GM12878 (cell line): ENCODE measurements at regions not wholly inside any gene's neighbourhood (a gene's known extent, or its start where the extent isn't known, plus 50 kb on each side); places are given as distances from the start of the nearest gene placed in this dataset.

ENCODE experiments used
- ATAC-seq: fragments of 200-7000 bp; cut with Tn5 transposase; 3 replicates; pipeline ENCODE4 v1.9.1; 2020; ENCODE audit warnings: mild to moderate bottlenecking, moderate library complexity
- BruUV-seq: library from RNA; stranded (reverse); fragments of 400-500 nt; replicated peaks from 2 replicates; lab custom pipeline; 2021; lab: Mats Ljungman, UMichigan
- CTCF ChIA-PET: fragments of 300-600 bp; sonication (Branson Sonifier 250); formaldehyde crosslinking; extraction: SDS; loops from one replicate; lab custom pipeline; 2021; ENCODE audit warnings: inconsistent platforms; lab: Yijun Ruan, JAX
- POLR2A ChIA-PET: fragments of 350-600 bp; formaldehyde crosslinking; extraction: SDS; loops from one replicate; lab custom pipeline; 2021; ENCODE audit warnings: inconsistent platforms; lab: Charles Lee
- RAD21 ChIA-PET: fragments of 300-600 bp; sonication (Branson Sonifier 250); formaldehyde crosslinking; loops from one replicate; lab custom pipeline; 2023; ENCODE audit warnings: antibody characterized with exemption; ENCODE audit not compliant: unreplicated experiment; lab: Charles Lee
- SMC1A ChIA-PET: fragments of 300-600 bp; sonication (Branson Sonifier 250); formaldehyde crosslinking; loops from one replicate; lab custom pipeline; 2023; ENCODE audit not compliant: unreplicated experiment, uncharacterized antibody; lab: Charles Lee
- DNase-seq: peaks from one replicate; pipeline ENCODE4 v3.0.0-alpha.2; 2011; ENCODE audit warnings: low read depth, low spot score
- FAIRE-seq: peaks from 3 replicates; lab custom pipeline; 2011; peaks lifted over from hg19 to GRCh38; lab: Jason Lieb, UNC
- H2AFZ ChIP-seq: 2 replicates; pipeline ENCODE4 v1.6.0; 2011; ENCODE audit warnings: low read depth, low read length, control low read depth; ENCODE audit not compliant: control insufficient read depth
- H3K27ac ChIP-seq: 2 replicates; pipeline ENCODE4 v1.5.1; 2011; ENCODE audit warnings: control low read depth; ENCODE audit not compliant: control insufficient read depth, insufficient read depth
- H3K27me3 ChIP-seq, 2 experiments: replicated peaks in 1 of 2; 2 replicates each; pipeline versions ENCODE4 v1.6.0 to v1.6.1; 2011; ENCODE audit warnings: low read length in 1 of 2; ENCODE audit not compliant: control insufficient read depth in 2 of 2, insufficient read depth in 2 of 2
- H3K36me3 ChIP-seq, 2 experiments: 2 replicates each; pipeline ENCODE4 v1.5.1; 2011; ENCODE audit warnings: low read length in 1 of 2; ENCODE audit not compliant: control insufficient read depth in 2 of 2, insufficient read depth in 2 of 2
- H3K4me1 ChIP-seq: 2 replicates; pipeline ENCODE4 v1.6.1; 2011; ENCODE audit warnings: mild to moderate bottlenecking, low read length, moderate library complexity, mixed read lengths; ENCODE audit not compliant: control insufficient read depth, insufficient read depth
- H3K4me2 ChIP-seq: 2 replicates; pipeline ENCODE4 v1.6.0; 2011; ENCODE audit warnings: control low read depth; ENCODE audit not compliant: control insufficient read depth, insufficient read depth
- H3K4me3 ChIP-seq: fragments of 200-600 bp; sonication (generic); 2 replicates; pipeline ENCODE4 v1.5.1; 2016
- H3K79me2 ChIP-seq: 2 replicates; pipeline ENCODE4 v1.6.0; 2011; ENCODE audit warnings: low read length; ENCODE audit not compliant: control insufficient read depth, insufficient read depth
- H3K9ac ChIP-seq: 2 replicates; pipeline ENCODE4 v1.8.0; 2011; ENCODE audit warnings: low read length, control low read depth, mixed read lengths; ENCODE audit not compliant: control insufficient read depth, insufficient read depth
- H3K9me3 ChIP-seq: replicated peaks from 3 replicates; pipeline ENCODE4 v1.5.1; 2011; ENCODE audit warnings: mild to moderate bottlenecking, low read length; ENCODE audit not compliant: control insufficient read depth, insufficient read depth
- H4K20me1 ChIP-seq: 2 replicates; pipeline ENCODE4 v1.6.0; 2011; ENCODE audit not compliant: control insufficient read depth, insufficient read depth
- BRCA1 ChIP-seq: IDR thresholded peaks from 2 replicates; pipeline ENCODE4 v1.6.1; 2011; ENCODE audit warnings: low read depth, low read length, improper control_type of control experiment
- FOXK2 ChIP-seq: fragments of 450-650 bp; IDR thresholded peaks from 2 replicates; pipeline ENCODE4 v1.6.1; 2017; ENCODE audit warnings: mild to moderate bottlenecking, moderate library complexity
- HCFC1 ChIP-seq: fragments of 150-350 bp; IDR thresholded peaks from 2 replicates; pipeline ENCODE4 v1.6.1; 2014; ENCODE audit warnings: low read length
- HDAC2 ChIP-seq: fragments of 200-600 bp; sonication (generic); IDR thresholded peaks from 2 replicates; pipeline ENCODE4 v1.6.1; 2017
- HDGF ChIP-seq: fragments of 450-650 bp; IDR thresholded peaks from 2 replicates; pipeline ENCODE4 v1.6.1; 2016; ENCODE audit warnings: antibody characterized with exemption
- IRF3 ChIP-seq: fragments of 450-650 bp; IDR thresholded peaks from 2 replicates; pipeline ENCODE4 v1.6.1; 2014; ENCODE audit warnings: mild to moderate bottlenecking
- IRF4 ChIP-seq: IDR thresholded peaks from 2 replicates; pipeline ENCODE4 v1.6.1; 2011; ENCODE audit warnings: low read depth, low read length
- JUNB ChIP-seq: IDR thresholded peaks from 2 replicates; pipeline ENCODE4 v1.6.1; 2016; ENCODE audit warnings: antibody characterized with exemption, mild to moderate bottlenecking
- KAT2A ChIP-seq: conservative IDR thresholded peaks from 2 replicates; pipeline ENCODE4 v1.6.1; 2011; ENCODE audit warnings: low read depth, low read length; ENCODE audit not compliant: control insufficient read depth
- NFIC ChIP-seq: IDR thresholded peaks from 2 replicates; pipeline ENCODE4 v1.6.1; 2012; ENCODE audit warnings: low read depth, mild to moderate bottlenecking, inconsistent platforms, low read length, moderate library complexity
- NR2C1 ChIP-seq: fragments of 450-650 bp; IDR thresholded peaks from 2 replicates; pipeline ENCODE4 v1.6.1; 2017; ENCODE audit warnings: antibody characterized with exemption, mild to moderate bottlenecking, moderate library complexity
- PBX3 ChIP-seq: IDR thresholded peaks from 2 replicates; pipeline ENCODE4 v1.6.1; 2011; ENCODE audit warnings: mild to moderate bottlenecking, low read depth, low read length, moderate library complexity; ENCODE audit not compliant: insufficient replicate concordance
- RAD51 ChIP-seq: fragments of 450-650 bp; IDR thresholded peaks from 2 replicates; pipeline ENCODE4 v1.6.1; 2016; ENCODE audit warnings: moderate library complexity, mild to moderate bottlenecking, inconsistent platforms
- ZNF274 ChIP-seq: IDR thresholded peaks from one replicate; pipeline ENCODE4 v1.8.0; 2011; ENCODE audit not compliant: insufficient read length, insufficient read depth
- WGBS: methylation state at CpG from one replicate; pipeline ENCODE4 v1.1.6; 2016; ENCODE audit warnings: low lambda C conversion rate; ENCODE audit not compliant: insufficient replicate concordance, insufficient coverage; ENCODE audit errors: missing lambda C conversion rate; 5-methylcytosine and 5-hydroxymethylcytosine counted together
- in situ Hi-C: fragments of 300-500 bp; cut with MboI; formaldehyde crosslinking; loops from 9 replicates; pipeline ENCODE4 v1.14.3; 2018; ENCODE audit warnings: mixed read lengths
- intact Hi-C: fragments of 100-400 bp; cut with micrococcal nuclease; formaldehyde crosslinking; loops from one replicate; pipeline ENCODE4 v1.14.2; 2022; ENCODE audit not compliant: unreplicated experiment
- TF ChIP-seq, protein P1 (sequence below): fragments of 450-650 bp; IDR thresholded peaks from 2 replicates; pipeline ENCODE4 v1.6.1; 2017; ENCODE audit warnings: low read depth, mild to moderate bottlenecking, moderate library complexity

DNA sequence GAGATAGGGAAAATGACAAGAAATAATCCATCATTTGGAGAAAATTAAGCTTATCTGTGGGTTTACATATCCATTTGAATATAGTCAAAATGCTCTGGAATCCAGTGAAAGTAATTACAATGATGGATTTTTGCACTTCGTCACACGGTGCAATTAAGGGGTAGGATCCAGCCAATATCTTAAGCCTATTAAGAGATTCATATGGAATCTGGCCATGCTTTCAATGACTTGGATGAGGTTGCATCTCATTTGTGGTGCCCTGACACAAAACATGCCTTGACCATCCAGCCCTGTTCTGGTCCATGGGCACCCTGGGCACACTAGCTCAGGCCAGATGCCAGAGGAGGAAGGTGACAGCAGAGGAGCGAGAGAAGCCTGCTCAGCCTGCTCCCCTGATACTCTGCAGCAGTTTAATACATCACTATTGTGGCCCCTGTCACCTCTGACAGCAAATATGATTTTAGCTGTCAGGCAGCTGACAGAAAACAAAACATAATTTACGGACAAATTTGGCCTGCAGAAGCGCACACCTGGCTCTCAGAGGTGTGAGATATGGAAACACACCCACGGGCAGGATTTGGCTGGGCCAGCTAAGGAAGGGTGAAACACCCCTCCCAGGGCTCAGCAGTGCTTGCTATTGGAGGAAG is 94.1 kb upstream of the ST8SIA3 start:
- 48% methylated on average over 6 of the region's 6 CpGs for WGBS
- intact Hi-C loops = no loop called here
- ChIA-PET CTCF (no interaction called here), POLR2A (no interaction called here), SMC1A (no interaction called here), RAD21 (no interaction called here)
- H3K9me3 ChIP-seq = no peaks in the 10 kb centered on the region; the same call in 2 of the 3 replicates
- BruUV-seq = no TSS peak
- no peaks in the 10 kb centered on the region for H3K4me1 ChIP-seq
- H3K9ac ChIP-seq = no peak overlapping the region
- no peak for DNase-seq
- no peak for FAIRE-seq
- H4K20me1 ChIP-seq = no peaks in the 10 kb centered on the region
- H3K36me3 ChIP-seq = no peaks in the 10 kb centered on the region
- no peak overlapping the region for H2AFZ ChIP-seq
- TF ChIP-seq HDAC2 = no peak
- no peak for TF ChIP-seq PBX3
- TF ChIP-seq, protein P1, sequence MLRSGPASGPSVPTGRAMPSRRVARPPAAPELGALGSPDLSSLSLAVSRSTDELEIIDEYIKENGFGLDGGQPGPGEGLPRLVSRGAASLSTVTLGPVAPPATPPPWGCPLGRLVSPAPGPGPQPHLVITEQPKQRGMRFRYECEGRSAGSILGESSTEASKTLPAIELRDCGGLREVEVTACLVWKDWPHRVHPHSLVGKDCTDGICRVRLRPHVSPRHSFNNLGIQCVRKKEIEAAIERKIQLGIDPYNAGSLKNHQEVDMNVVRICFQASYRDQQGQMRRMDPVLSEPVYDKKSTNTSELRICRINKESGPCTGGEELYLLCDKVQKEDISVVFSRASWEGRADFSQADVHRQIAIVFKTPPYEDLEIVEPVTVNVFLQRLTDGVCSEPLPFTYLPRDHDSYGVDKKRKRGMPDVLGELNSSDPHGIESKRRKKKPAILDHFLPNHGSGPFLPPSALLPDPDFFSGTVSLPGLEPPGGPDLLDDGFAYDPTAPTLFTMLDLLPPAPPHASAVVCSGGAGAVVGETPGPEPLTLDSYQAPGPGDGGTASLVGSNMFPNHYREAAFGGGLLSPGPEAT = no peak
- TF ChIP-seq IRF4 = no peak
- TF ChIP-seq JUNB = no peak
- no peak for TF ChIP-seq FOXK2
- TF ChIP-seq NR2C1 = no peak
- TF ChIP-seq RAD51 = no peak
- TF ChIP-seq KAT2A = no peak
- TF ChIP-seq ZNF274 = no peak
- no peak for TF ChIP-seq HDGF
- no peak for TF ChIP-seq NFIC
- TF ChIP-seq IRF3 = no peak
- TF ChIP-seq BRCA1 = no peak
- no peak for TF ChIP-seq HCFC1
- no peak for ATAC-seq
- in situ Hi-C loops = no loop called here
- no peak overlapping the region for H3K4me3 ChIP-seq
- no peak overlapping the region for H3K27ac ChIP-seq
- H3K27me3 ChIP-seq = no peaks in the 10 kb centered on the region
- H3K79me2 ChIP-seq = no peaks in the 10 kb centered on the region
- H3K4me2 ChIP-seq = no peak overlapping the region
